ENCODE measurements at regions not wholly inside any gene's neighbourhood (a gene's known extent, or its start where the extent isn't known, plus 50 kb on each side); places are given as distances from the start of the nearest gene placed in this dataset.
"Not testable (repeated sequence)": the region's sequence is repeated elsewhere in the genome, so short reads cannot be mapped to it uniquely, and the experiment has no call there.

DNA sequence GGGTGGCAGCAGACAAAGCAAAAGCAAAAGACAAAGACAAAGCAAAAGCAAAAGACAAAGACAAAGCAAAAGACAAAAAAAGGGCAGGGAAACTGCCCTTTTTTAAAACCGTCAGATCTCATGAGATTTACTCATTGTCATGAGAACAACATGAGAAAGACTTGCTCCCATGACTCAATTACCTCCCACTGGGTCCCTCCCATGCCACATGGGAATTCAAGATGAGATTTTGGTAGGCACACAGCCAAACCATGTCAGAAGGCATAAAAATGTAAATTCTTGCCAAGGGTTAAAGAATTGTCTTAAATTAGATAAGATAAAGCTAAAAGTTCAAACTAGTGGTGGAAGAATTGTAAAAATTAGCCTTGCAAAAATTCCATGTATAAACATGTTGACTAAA lies 419.7 kb downstream of the TRAM1L1 start:
- no peak for DNase-seq (ENCODE audit: low spot score)

DNA sequence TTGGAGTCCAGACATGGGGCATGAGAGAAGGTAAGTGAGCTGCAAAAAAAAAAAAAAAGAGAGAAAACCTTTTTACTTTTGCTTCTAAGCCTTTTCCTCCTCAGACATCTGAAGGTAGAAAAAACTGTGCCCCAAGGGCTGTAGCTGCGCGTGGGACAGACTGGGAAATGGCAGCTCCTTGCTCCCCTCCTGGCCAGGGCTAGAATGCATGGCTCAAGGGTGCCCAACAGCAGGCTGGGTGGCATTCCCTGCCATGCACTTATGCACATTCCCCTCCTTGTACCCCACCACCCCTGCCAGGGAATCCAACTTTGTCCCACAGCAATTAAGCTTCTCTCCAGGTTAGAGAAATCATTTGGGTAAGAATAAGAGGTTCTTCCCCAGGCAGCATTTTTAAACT lies 421.2 kb downstream of the TRAM1L1 start:
- DNase-seq (ENCODE audit: low spot score) = no peak

DNA sequence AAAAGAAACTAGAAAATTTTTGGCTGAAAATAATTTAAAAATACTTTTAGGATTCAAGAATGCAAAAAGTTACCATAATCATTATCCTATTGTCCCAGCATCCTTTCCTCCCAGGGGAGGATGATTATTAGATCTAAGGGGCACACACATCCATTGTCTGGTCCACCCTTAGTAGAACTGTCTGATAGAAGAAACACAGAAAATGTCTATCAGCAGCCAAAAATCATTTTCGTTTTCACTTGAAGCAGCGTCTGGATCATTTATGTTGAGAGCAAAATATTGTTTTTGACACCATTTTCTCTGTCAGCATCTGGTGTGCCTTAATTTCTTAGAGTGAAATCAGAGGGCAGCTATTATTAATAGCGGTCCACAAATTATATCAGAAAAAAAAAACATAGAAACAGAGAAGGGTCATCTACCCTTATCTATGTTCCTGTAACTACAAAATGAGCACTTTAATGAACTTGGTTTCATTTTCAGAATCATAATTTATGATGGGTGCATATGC lies 446.3 kb downstream of the TRAM1L1 start:
- no peak for DNase-seq (ENCODE audit: low spot score)

GRCh38 chr4:116638592-116638991 lies 446.8 kb downstream of the TRAM1L1 start:
- DNase-seq (ENCODE audit: low spot score) = no peak

DNA sequence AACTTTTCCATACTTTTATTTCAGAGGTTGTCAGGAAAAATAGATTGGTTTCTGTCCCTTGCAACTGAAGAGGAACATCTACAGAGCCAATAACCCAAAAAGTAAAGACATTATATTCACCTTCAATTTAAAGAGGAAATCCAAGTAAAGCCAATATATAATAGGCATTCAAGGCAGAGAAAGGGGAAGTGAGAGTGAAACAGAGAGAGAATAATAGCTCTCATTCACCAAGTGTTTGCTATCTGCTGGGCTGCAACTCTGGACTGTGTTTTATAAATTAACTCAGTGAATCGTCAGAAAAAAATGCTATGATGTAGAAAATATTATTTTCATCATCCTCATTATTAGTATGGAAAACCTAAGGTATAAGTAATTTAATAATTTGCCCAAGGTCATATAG lies 448.5 kb downstream of the TRAM1L1 start:
- no peak for DNase-seq (ENCODE audit: low spot score)

DNA sequence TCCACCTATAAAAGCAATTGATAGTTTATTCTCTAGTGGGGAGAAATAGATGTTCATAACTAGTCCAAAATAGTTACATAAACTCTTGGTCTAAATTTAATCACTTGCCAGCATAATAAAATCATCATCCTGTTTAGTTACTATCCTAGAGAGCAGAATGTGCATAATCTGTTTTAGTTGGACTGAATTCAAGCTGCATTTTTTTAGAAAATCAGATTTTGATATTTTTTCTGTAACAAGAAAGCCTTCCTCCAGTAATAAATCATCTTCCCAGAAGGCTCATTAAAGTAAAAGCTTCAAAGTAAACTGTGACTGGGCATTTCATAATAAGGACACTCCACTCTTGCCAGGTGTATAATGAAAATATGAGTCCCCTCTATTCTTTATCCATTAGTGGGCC lies 453.1 kb downstream of the TRAM1L1 start:
- no peak for DNase-seq (ENCODE audit: low spot score)

DNA sequence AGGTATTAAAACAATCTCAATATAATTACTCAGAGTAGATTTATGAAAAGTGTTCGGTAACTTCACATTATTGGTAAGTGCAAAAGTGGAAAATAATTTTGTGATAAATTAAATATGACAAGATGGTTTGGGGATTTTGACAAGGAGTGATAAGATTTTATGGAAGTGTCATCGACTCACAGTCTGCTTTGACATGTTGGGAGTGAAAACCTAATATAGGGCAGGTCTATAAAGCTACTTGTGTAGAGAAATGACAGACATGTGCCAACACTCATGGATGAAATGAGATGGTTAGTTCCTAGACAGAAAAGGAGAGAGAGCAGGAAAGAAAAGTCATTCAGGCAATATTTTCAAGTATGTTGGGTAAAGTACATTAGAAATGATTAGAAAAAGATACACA lies 456.8 kb downstream of the TRAM1L1 start:
- DNase-seq (ENCODE audit: low spot score) = no peak

- no peak for DNase-seq (ENCODE audit: low spot score)
These were observed 457.8 kb downstream of the TRAM1L1 start for GRCh38 chr4:116627545-116627944.

DNA sequence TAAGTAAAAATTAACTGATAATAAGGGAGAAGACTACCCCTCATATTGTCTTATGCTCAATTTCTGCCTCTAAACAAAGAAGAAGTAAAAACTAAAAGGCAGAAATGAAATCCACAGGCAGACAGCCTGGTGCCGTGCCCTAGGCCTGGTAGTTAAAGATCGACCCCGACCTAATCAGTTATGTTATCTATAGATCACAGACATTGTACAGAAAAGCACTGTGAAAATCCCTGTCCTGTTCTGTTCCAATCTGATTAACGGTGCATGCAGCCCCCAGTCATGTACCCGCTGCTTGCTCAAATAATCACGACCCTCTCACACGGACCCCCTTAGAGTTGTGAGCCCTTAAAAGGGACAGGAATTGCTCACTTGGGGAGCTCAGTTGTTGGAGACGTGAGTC lies 465.9 kb downstream of the TRAM1L1 start:
- DNase-seq (ENCODE audit: low spot score) = not testable (repeated sequence)

DNA sequence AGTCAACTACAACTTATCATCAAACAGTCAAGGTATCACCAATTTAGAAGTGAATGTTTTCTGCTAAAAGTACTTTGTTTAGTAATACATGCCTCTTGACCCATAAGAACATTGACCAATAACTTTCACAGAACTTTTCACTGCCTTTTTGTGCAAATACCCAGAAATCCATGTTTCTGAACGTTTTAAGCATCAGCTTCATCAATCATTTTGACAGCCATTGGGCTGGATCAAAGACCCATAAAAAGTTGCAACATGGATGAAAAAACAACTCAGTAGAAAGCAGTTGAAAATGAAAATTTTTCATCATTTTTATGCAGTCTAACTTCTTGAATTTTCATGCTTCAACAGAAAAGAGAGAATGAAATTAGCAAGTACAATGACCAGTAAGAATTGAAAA lies 466.7 kb downstream of the TRAM1L1 start:
- DNase-seq (ENCODE audit: low spot score) = no peak

GRCh38 chr4:116603096-116603495 lies 482.3 kb downstream of the TRAM1L1 start:
- DNase-seq (ENCODE audit: low spot score) = no peak

- peak; percentile 0 for DNase-seq (ENCODE audit: low spot score)
These were observed 485.5 kb downstream of the TRAM1L1 start for GRCh38 chr4:116599859-116600258.

DNA sequence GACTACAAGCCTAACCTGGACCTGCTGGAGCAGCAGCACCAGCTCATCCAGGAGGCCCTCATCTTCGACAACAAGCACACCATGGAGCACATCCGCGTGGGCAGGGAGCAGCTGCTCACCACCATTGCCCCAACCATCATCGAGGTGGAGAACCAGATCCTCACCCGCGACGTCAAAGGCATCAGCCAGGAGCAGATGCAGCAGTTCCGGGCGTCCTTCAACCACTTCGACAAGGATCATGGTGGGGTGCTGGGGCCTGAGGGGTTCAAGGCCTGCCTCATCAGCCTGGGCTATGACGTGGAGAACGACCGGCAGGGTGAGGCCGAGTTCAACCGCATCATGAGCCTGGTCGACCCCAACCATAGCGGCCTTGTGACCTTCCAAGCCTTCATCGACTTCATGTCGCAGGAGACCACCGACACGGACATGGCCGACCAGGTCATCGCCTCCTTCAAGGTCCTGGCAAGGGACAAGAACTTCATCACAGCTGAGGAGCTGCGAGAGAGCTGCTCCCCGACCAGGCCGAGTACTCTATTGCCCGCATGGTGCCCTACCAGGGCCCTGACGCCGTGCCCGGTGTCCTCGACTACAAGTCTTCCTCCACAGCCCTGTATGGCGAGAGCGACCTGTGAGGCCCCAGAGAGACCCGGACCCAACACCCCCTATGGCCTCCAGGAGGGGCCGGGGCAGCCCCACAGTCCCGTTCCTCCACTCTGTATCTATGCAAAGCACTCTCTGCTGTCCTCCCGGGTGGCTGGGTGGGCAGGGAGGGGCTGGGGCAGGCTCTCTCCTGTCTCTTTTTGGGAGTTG lies 486.2 kb downstream of the TRAM1L1 start:
- DNase-seq (ENCODE audit: low spot score) = no peak

DNA sequence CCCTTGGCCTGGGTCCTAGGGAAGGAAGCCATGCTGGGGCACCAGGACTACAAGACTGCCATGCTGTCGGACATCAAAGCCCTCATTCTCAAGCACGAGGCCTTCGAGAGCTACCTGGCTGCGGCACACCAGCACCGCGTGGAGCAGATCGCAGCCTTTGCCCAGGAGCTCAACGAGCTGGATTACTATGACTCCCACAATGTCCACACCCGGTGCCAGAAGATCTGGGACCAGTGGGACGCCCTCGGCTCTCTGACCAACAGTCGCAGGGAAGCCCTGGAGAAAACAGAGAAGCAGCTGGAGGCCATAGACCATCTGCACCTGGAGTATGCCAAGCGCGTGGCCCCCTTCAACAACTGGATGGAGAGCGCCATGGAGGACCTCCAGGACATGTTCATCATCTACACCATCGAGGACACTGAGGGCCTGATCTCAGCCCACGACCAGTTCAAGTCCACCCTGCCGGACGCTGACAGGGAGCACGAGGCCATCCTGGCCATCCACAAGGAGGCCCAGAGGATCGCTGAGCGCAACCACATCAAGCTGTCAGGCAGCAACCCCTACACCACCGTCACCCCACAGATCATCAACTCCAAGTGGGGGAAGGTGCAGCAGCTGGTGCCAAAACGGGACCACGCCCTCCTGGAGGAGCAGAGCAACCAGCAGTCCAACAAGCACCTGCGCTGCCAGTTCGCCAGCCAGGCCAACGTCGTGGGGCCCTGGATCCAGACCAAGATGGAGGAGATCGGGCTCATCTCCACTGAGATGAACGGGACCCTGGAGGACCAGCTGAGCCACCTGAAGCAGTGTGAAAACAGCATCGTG lies 487.0 kb downstream of the TRAM1L1 start:
- DNase-seq (ENCODE audit: low spot score) = no peak

DNA sequence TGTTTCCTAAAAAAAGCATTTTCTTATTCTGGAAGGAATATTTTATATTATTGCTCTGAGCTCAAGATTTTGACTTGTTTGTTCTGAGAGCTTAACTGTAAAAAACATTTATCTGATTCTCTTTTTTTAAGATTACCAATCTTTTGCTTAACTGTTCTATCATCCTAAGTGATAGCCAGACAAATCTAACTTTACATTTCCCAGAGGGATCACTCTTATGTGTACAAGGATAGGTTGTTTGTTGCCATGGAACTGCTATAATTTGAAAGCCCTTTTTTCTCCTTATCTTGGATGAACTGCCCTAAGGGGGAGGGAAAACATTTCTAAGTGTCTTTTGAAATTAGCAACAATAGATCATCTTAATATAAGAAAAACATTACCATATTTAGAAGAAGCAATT lies 494.7 kb downstream of the TRAM1L1 start:
- DNase-seq (ENCODE audit: low spot score) = no peak

GRCh38 chr4:116588783-116589182 lies 496.6 kb downstream of the TRAM1L1 start:
- no peak for DNase-seq (ENCODE audit: low spot score)

DNA sequence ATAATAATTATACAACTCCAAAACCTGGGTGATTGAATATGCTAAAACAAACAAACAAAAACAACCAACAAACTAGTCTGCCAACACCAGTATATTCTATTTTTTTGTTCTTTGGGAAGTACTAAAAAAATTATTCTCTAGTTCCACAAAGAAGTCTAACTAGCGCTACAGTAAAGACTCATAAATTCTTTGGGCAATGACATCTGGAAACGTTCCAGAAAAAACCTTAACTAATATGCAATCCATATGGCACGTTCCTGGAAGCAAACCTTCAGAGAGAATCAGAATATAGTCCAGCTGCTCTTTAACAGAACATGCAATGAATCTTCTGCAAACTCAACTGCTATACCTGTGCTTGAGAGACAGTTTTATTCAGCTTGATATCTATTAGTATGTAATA lies 500.1 kb downstream of the TRAM1L1 start:
- DNase-seq (ENCODE audit: low spot score) = no peak

- DNase-seq (ENCODE audit: low spot score) = no peak
These were observed 508.1 kb downstream of the TRAM1L1 start for GRCh38 chr4:116577321-116577720.

DNA sequence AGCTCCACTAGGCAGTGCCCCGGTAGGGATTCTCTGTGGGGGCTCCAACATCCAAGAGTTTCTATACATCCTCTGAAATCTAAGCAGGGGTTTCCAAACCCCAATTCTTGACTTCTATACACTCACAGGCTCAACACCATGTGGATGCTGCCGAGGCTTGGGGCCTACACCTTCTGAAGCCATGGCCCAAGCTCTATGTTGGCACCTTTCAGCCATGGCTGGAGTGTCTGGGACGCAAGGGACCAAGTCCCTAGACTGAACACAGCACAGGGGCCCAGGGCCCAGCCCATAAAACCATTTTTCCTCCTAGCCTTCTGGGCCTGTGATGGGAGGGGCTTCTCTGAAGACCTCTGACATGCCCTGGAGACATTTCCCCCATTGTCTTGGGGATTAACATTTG lies 511.8 kb downstream of the TRAM1L1 start:
- no peak for DNase-seq (ENCODE audit: low spot score)

DNA sequence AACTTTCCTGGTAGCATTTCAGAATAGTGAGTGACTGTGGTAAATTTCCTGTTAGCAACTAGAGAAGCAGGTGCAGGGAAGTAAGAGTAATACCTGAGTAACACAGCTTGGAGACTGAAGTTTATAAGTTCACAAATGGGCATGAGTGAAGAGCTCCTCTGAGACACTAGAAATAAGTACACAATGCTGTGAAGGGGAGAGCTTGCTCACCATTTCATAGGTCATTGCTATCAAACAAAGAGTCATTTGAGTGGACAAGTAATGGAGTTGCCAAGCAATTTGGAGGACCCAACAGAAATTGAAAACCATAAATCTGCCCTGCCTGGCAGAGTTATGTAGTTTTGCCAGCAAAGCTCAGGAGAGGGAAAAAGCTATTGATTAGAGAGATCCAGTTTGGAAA lies 523.6 kb downstream of the TRAM1L1 start:
- no peak for DNase-seq (ENCODE audit: low spot score)

- DNase-seq (ENCODE audit: low spot score) = no peak
These were observed 533.6 kb downstream of the TRAM1L1 start for GRCh38 chr4:116551806-116552205.

GRCh38 chr4:116547632-116548031 lies 537.7 kb downstream of the TRAM1L1 start:
- no peak for DNase-seq (ENCODE audit: low spot score)

GRCh38 chr4:116546759-116547158 lies 538.6 kb downstream of the TRAM1L1 start:
- no peak for DNase-seq (ENCODE audit: low spot score)

Measured in activated CD4-positive, alpha-beta T cell treated with anti-CD3 and anti-CD28 coated beads, Interleukin-2, Interleukin-4, amounts not matched to agents 100 ng/mL and 50 ng/mL, durations not matched to agents 16 hours and 8 hours (primary cell).